ENCODE measurements at regions not wholly inside any gene's neighbourhood (a gene's known extent, or its start where the extent isn't known, plus 50 kb on each side); places are given as distances from the start of the nearest gene placed in this dataset.

DNA sequence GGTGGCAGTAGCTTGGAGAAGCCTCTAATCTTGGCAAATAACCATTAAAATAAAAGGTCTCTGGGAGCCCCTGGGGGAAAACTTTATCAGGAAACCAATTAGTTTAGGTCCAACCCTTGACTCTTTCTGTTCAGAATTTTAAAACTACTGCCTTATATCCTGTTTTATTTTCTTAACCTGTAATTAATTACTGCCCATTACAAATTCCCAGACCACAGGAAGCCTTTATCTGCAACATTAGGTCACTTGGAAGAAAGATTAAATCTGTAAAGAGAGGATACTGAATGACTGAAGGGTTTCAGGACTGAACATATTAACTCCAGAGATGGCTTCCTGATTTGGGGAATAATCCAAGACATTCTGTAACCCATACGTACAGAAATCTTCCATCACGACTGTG lies 320.5 kb upstream of the SORCS1 start:
- H3K9me3 ChIP-seq (ENCODE audit: control insufficient read depth in 1 of 2, low read length in 2 of 2) = no peaks in the 10 kb centered on the region
- H3K4me1 ChIP-seq (ENCODE audit: control insufficient read depth in 1 of 2, insufficient read depth in 2 of 2, low read length in 2 of 2) = no peaks in the 10 kb centered on the region
- no peak overlapping the region for H3K4me3 ChIP-seq (ENCODE audit: low read depth in 1 of 2, low read length in 2 of 2)
- no peaks in the 10 kb centered on the region for H3K36me3 ChIP-seq (ENCODE audit: control insufficient read depth in 1 of 2, insufficient read depth in 2 of 2, low read length in 2 of 2)
- H3K27me3 ChIP-seq (ENCODE audit: control insufficient read depth in 1 of 2, insufficient read depth in 2 of 2, low read length in 2 of 2) = no peaks in the 10 kb centered on the region
- H3K27ac ChIP-seq (ENCODE audit: low read depth, low read length) = no peak overlapping the region
- no peak overlapping the region for H3K9ac ChIP-seq (ENCODE audit: low read depth in 1 of 2, low read length in 2 of 2)

DNA sequence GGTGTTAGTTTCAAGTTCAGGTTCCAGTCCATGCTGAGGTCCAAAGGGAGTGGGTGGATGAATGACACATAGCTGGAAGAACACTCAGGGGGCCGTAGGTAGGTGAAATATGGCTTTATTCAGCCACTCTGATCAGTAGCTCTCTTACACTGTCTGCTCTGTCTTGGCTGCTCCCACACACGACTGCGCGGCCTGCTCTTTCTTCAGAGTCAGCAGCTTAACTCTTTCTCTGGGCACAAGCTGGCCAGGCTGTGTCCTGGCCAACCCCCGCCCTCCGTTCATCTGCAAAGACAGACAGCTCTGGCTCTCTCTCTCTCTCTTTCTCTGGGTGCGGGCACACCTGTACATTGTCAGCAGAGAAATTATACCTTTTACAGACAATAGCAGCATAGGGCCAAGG lies 317.4 kb upstream of the SORCS1 start:
- Histone ChIP-seq H3K9ac (ENCODE audit: low read depth in 1 of 2, low read length in 2 of 2) (no peak overlapping the region), H3K36me3 (ENCODE audit: control insufficient read depth in 1 of 2, insufficient read depth in 2 of 2, low read length in 2 of 2) (no peaks in the 10 kb centered on the region), H3K27me3 (ENCODE audit: control insufficient read depth in 1 of 2, insufficient read depth in 2 of 2, low read length in 2 of 2) (no peaks in the 10 kb centered on the region), H3K9me3 (ENCODE audit: control insufficient read depth in 1 of 2, low read length in 2 of 2) (no peaks in the 10 kb centered on the region), H3K4me1 (ENCODE audit: control insufficient read depth in 1 of 2, insufficient read depth in 2 of 2, low read length in 2 of 2) (no peaks in the 10 kb centered on the region), H3K4me3 (ENCODE audit: low read depth in 1 of 2, low read length in 2 of 2) (no peak overlapping the region), H3K27ac (ENCODE audit: low read depth, low read length) (no peak overlapping the region)

DNA sequence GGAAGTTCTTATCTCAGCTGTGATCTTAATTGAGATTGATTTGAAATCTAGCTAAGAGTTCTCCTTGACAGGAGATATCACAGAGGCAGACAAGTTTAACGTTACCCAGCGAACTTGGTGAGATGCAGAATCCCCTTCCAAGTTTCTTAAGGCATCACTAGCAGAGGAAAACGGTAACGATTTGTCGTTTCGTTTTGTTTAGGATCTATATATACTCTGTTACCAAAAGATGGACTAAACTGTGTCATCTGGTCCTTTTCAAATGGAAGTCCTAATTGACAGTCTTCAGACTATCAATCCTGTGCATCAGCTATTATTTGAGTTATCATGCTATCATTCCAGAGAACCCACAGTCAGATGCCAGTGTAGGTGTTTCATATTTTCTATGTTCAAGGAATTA lies 316.7 kb upstream of the SORCS1 start:
- Histone ChIP-seq H3K36me3 (ENCODE audit: control insufficient read depth in 1 of 2, insufficient read depth in 2 of 2, low read length in 2 of 2) (no peaks in the 10 kb centered on the region), H3K9me3 (ENCODE audit: control insufficient read depth in 1 of 2, low read length in 2 of 2) (no peaks in the 10 kb centered on the region), H3K27me3 (ENCODE audit: control insufficient read depth in 1 of 2, insufficient read depth in 2 of 2, low read length in 2 of 2) (no peaks in the 10 kb centered on the region), H3K4me3 (ENCODE audit: low read depth in 1 of 2, low read length in 2 of 2) (no peak overlapping the region), H3K9ac (ENCODE audit: low read depth in 1 of 2, low read length in 2 of 2) (no peak overlapping the region), H3K27ac (ENCODE audit: low read depth, low read length) (no peak overlapping the region), H3K4me1 (ENCODE audit: control insufficient read depth in 1 of 2, insufficient read depth in 2 of 2, low read length in 2 of 2) (no peaks in the 10 kb centered on the region)

DNA sequence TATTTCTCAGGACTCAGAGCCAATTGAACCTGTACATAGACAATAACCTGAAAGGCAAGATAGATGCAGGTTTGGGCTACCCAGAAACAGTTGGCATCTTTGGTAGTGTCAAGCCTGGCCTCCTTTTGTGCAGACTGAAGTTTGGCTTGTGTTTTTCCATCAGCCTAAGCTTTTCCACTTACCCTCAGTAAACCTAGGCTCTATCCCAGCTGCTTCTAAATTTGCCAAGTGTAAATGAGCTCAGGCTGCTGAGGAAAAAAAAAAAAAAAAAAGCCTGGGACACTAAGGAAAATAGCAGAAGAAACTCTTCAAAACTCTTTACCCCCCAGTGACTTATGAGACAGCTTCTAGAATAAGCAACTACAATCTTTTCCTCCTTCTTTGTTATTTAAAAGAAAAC lies 316.3 kb upstream of the SORCS1 start:
- H3K27ac ChIP-seq (ENCODE audit: low read depth, low read length) = no peak overlapping the region
- H3K4me1 ChIP-seq (ENCODE audit: control insufficient read depth in 1 of 2, insufficient read depth in 2 of 2, low read length in 2 of 2) = no peaks in the 10 kb centered on the region
- H3K9me3 ChIP-seq (ENCODE audit: control insufficient read depth in 1 of 2, low read length in 2 of 2) = no peaks in the 10 kb centered on the region
- no peak overlapping the region for H3K4me3 ChIP-seq (ENCODE audit: low read depth in 1 of 2, low read length in 2 of 2)
- no peaks in the 10 kb centered on the region for H3K27me3 ChIP-seq (ENCODE audit: control insufficient read depth in 1 of 2, insufficient read depth in 2 of 2, low read length in 2 of 2)
- H3K36me3 ChIP-seq (ENCODE audit: control insufficient read depth in 1 of 2, insufficient read depth in 2 of 2, low read length in 2 of 2) = no peaks in the 10 kb centered on the region
- H3K9ac ChIP-seq (ENCODE audit: low read depth in 1 of 2, low read length in 2 of 2) = no peak overlapping the region

DNA sequence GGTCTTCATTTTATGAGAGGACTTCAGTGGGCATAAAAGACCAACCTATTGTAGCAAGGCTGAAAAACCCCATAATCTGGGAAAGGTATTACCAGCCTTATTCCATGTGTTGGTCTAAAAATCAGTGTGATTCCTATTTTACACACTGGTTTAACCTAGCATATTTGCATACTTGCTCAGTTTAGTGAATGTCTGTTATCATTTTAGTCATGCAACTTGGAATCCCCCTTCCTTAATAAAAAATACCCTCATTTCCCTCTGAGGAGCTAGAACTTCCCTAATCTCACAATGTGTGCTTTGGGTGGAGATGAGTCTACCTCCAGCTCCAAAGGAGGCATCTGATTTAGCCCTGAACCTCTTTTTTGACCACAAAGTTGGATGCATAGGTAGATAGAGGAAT lies 312.8 kb upstream of the SORCS1 start:
- Histone ChIP-seq H3K4me1 (ENCODE audit: control insufficient read depth in 1 of 2, insufficient read depth in 2 of 2, low read length in 2 of 2) (no peaks in the 10 kb centered on the region), H3K9me3 (ENCODE audit: control insufficient read depth in 1 of 2, low read length in 2 of 2) (no peaks in the 10 kb centered on the region), H3K36me3 (ENCODE audit: control insufficient read depth in 1 of 2, insufficient read depth in 2 of 2, low read length in 2 of 2) (no peaks in the 10 kb centered on the region), H3K27me3 (ENCODE audit: control insufficient read depth in 1 of 2, insufficient read depth in 2 of 2, low read length in 2 of 2) (no peaks in the 10 kb centered on the region), H3K4me3 (ENCODE audit: low read depth in 1 of 2, low read length in 2 of 2) (no peak overlapping the region), H3K9ac (ENCODE audit: low read depth in 1 of 2, low read length in 2 of 2) (no peak overlapping the region), H3K27ac (ENCODE audit: low read depth, low read length) (no peak overlapping the region)

DNA sequence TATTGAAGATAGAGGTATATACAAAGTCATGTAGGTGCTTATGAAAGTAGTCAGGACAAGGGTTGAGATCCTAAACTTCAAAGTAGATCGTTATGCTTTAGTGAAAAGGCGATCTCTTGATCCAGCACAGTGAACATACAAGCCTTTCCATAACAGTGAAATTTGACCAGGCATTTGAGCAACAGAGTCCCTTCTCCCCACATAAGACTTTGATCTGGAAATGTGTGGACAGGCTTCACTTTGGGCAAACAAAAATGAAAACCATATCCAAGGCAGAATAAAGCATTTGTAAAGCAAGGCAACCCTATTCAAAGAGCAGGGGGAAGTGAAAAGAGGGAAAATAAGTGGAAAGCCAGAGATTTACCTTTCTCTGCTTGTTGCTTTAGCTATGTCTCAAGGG lies 311.9 kb upstream of the SORCS1 start:
- H3K4me3 ChIP-seq (ENCODE audit: low read depth in 1 of 2, low read length in 2 of 2) = no peak overlapping the region
- no peaks in the 10 kb centered on the region for H3K9me3 ChIP-seq (ENCODE audit: control insufficient read depth in 1 of 2, low read length in 2 of 2)
- H3K4me1 ChIP-seq (ENCODE audit: control insufficient read depth in 1 of 2, insufficient read depth in 2 of 2, low read length in 2 of 2) = no peaks in the 10 kb centered on the region

DNA sequence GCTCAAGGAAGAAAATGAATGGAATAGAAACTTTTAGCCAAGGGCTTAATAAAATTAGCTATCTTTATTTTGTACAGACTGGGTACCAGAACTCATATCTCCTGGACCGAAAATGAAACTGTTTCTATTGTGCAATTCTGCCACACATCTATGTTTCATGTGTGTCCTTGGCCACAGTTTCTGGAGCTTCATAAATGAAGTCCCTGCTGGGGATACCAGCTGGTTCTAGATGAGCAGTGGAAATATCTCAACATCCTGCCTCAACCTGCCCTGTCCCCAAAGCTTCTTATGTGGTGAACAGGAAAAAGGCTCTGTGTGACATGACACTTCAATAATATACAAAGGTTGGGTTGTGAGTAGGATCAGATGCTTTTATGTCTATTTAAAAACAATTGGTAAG lies 310.1 kb upstream of the SORCS1 start:
- no peak overlapping the region for H3K27ac ChIP-seq (ENCODE audit: low read depth, low read length)
- no peak overlapping the region for H3K9ac ChIP-seq (ENCODE audit: low read depth in 1 of 2, low read length in 2 of 2)
- H3K9me3 ChIP-seq (ENCODE audit: control insufficient read depth in 1 of 2, low read length in 2 of 2) = no peaks in the 10 kb centered on the region
- no peak overlapping the region for H3K4me3 ChIP-seq (ENCODE audit: low read depth in 1 of 2, low read length in 2 of 2)
- no peaks in the 10 kb centered on the region for H3K27me3 ChIP-seq (ENCODE audit: control insufficient read depth in 1 of 2, insufficient read depth in 2 of 2, low read length in 2 of 2)
- H3K4me1 ChIP-seq (ENCODE audit: control insufficient read depth in 1 of 2, insufficient read depth in 2 of 2, low read length in 2 of 2) = no peaks in the 10 kb centered on the region
- no peaks in the 10 kb centered on the region for H3K36me3 ChIP-seq (ENCODE audit: control insufficient read depth in 1 of 2, insufficient read depth in 2 of 2, low read length in 2 of 2)

More for the DNA sequence above, 311.9 kb upstream of the SORCS1 start:
- Histone ChIP-seq H3K9ac (ENCODE audit: low read depth in 1 of 2, low read length in 2 of 2) (no peak overlapping the region), H3K36me3 (ENCODE audit: control insufficient read depth in 1 of 2, insufficient read depth in 2 of 2, low read length in 2 of 2) (no peaks in the 10 kb centered on the region), H3K27me3 (ENCODE audit: control insufficient read depth in 1 of 2, insufficient read depth in 2 of 2, low read length in 2 of 2) (no peaks in the 10 kb centered on the region), H3K27ac (ENCODE audit: low read depth, low read length) (no peak overlapping the region)

DNA sequence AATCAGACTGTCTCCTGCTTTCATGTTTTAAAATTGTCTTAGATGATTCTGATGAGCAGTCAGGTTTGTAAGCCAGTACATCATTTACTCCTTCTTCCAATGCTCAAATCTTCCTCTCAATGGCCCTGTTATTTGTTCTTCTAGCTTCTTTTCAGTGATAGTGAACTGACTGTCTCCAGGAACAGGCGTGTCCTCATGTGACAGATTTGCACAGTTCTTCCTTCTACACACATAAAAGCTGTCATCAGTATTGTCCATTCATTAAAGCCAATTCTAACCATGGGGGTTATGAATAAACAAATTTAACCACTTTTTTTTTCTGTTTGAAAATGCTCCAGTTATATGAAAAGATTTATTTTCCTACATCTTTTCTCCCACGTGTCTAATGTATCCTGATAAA lies 308.7 kb upstream of the SORCS1 start:
- Histone ChIP-seq H3K9ac (ENCODE audit: low read depth in 1 of 2, low read length in 2 of 2) (no peak overlapping the region), H3K9me3 (ENCODE audit: control insufficient read depth in 1 of 2, low read length in 2 of 2) (no peaks in the 10 kb centered on the region), H3K4me3 (ENCODE audit: low read depth in 1 of 2, low read length in 2 of 2) (no peak overlapping the region), H3K36me3 (ENCODE audit: control insufficient read depth in 1 of 2, insufficient read depth in 2 of 2, low read length in 2 of 2) (no peaks in the 10 kb centered on the region), H3K27me3 (ENCODE audit: control insufficient read depth in 1 of 2, insufficient read depth in 2 of 2, low read length in 2 of 2) (no peaks in the 10 kb centered on the region), H3K4me1 (ENCODE audit: control insufficient read depth in 1 of 2, insufficient read depth in 2 of 2, low read length in 2 of 2) (no peaks in the 10 kb centered on the region), H3K27ac (ENCODE audit: low read depth, low read length) (no peak overlapping the region)

DNA sequence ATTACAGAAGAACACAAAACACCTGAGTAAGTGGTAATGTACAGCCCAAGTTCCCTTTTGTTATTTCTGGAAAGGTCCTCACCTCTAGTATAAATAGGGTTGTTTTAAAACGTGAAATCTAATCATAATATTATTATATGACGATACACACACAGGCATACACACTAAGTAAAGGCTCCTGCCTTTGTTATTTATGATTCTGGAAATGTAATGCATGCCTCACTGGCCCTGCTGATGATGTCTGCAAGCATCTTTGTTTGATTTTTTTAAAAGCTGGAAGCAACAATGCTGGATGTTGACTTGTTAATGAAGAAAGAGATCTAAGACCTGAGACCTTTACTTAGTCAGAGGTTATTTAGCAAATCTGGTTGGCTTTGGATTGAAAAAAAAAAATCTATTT lies 307.4 kb upstream of the SORCS1 start:
- H3K9me3 ChIP-seq (ENCODE audit: control insufficient read depth in 1 of 2, low read length in 2 of 2) = no peaks in the 10 kb centered on the region
- H3K9ac ChIP-seq (ENCODE audit: low read depth in 1 of 2, low read length in 2 of 2) = no peak overlapping the region
- H3K4me1 ChIP-seq (ENCODE audit: control insufficient read depth in 1 of 2, insufficient read depth in 2 of 2, low read length in 2 of 2) = no peaks in the 10 kb centered on the region
- H3K4me3 ChIP-seq (ENCODE audit: low read depth in 1 of 2, low read length in 2 of 2) = no peak overlapping the region
- no peak overlapping the region for H3K27ac ChIP-seq (ENCODE audit: low read depth, low read length)
- H3K36me3 ChIP-seq (ENCODE audit: control insufficient read depth in 1 of 2, insufficient read depth in 2 of 2, low read length in 2 of 2) = no peaks in the 10 kb centered on the region
- no peaks in the 10 kb centered on the region for H3K27me3 ChIP-seq (ENCODE audit: control insufficient read depth in 1 of 2, insufficient read depth in 2 of 2, low read length in 2 of 2)

DNA sequence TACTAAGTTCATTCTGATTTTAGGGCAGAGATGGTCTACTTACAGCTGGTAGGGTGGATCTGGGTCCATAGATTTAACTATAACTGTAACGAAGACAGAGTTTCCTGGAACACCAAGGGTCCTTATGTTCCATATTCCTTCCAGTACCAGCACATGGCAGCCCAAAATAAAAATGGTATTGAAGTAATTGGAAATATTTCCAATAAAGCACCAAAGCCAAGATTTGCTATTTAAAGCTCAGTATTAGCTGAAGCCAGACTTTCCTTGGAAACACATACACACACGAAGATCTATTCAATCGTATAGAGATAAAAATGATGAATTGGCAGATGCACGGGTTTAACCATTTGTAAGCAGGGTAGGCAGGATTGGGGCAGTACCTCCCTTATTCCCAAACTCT lies 289.1 kb upstream of the SORCS1 start:
- no peak overlapping the region for H3K4me3 ChIP-seq (ENCODE audit: low read depth in 1 of 2, low read length in 2 of 2)
- H3K9me3 ChIP-seq (ENCODE audit: control insufficient read depth in 1 of 2, low read length in 2 of 2) = no peaks in the 10 kb centered on the region
- no peaks in the 10 kb centered on the region for H3K36me3 ChIP-seq (ENCODE audit: control insufficient read depth in 1 of 2, insufficient read depth in 2 of 2, low read length in 2 of 2)
- no peaks in the 10 kb centered on the region for H3K27me3 ChIP-seq (ENCODE audit: control insufficient read depth in 1 of 2, insufficient read depth in 2 of 2, low read length in 2 of 2)
- H3K9ac ChIP-seq (ENCODE audit: low read depth in 1 of 2, low read length in 2 of 2) = no peak overlapping the region
- H3K27ac ChIP-seq (ENCODE audit: low read depth, low read length) = no peak overlapping the region
- no peaks in the 10 kb centered on the region for H3K4me1 ChIP-seq (ENCODE audit: control insufficient read depth in 1 of 2, insufficient read depth in 2 of 2, low read length in 2 of 2)

DNA sequence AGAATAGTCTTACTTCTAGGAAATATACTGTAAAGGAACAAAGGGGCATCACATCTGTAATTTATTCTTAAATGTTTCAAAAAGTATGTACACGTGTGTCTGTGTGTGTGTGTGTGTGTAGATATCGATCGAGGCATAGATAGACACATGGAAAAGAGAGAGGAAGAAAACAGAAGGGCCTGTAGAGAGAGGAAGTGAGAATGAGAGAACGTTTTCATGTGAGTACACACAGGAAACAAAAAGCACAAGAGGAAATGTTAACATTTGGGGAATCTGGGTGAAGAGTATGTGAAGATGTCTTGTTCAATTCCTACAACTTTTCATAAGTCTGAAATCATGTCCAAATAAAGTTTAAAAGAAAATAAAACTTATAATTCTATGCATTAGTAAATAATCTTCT lies 286.5 kb upstream of the SORCS1 start:
- H3K9me3 ChIP-seq (ENCODE audit: control insufficient read depth in 1 of 2, low read length in 2 of 2) = no peaks in the 10 kb centered on the region
- H3K4me1 ChIP-seq (ENCODE audit: control insufficient read depth in 1 of 2, insufficient read depth in 2 of 2, low read length in 2 of 2) = no peaks in the 10 kb centered on the region
- H3K36me3 ChIP-seq (ENCODE audit: control insufficient read depth in 1 of 2, insufficient read depth in 2 of 2, low read length in 2 of 2) = no peaks in the 10 kb centered on the region
- no peak overlapping the region for H3K27ac ChIP-seq (ENCODE audit: low read depth, low read length)
- no peak overlapping the region for H3K4me3 ChIP-seq (ENCODE audit: low read depth in 1 of 2, low read length in 2 of 2)
- no peak overlapping the region for H3K9ac ChIP-seq (ENCODE audit: low read depth in 1 of 2, low read length in 2 of 2)
- no peaks in the 10 kb centered on the region for H3K27me3 ChIP-seq (ENCODE audit: control insufficient read depth in 1 of 2, insufficient read depth in 2 of 2, low read length in 2 of 2)

Measured in duodenal mucosa (tissue), 2 donors.